VCaP (cell line): ENCODE measurements at regions not wholly inside any gene's neighbourhood (a gene's known extent, or its start where the extent isn't known, plus 50 kb on each side); places are given as distances from the start of the nearest gene placed in this dataset.

Source experiments
- H3K27ac ChIP-seq: fragments of 450-650 bp; 2 replicates; pipeline ENCODE4 v1.5.1; 2017
- TF ChIP-seq, protein P1 (sequence below): fragments of 450-650 bp; conservative IDR thresholded peaks from 2 replicates; pipeline ENCODE4 v1.5.1; 2017; ENCODE audit warnings: mild to moderate bottlenecking, moderate library complexity

- H3K27ac ChIP-seq = no peak overlapping the region
- TF ChIP-seq, protein P1, sequence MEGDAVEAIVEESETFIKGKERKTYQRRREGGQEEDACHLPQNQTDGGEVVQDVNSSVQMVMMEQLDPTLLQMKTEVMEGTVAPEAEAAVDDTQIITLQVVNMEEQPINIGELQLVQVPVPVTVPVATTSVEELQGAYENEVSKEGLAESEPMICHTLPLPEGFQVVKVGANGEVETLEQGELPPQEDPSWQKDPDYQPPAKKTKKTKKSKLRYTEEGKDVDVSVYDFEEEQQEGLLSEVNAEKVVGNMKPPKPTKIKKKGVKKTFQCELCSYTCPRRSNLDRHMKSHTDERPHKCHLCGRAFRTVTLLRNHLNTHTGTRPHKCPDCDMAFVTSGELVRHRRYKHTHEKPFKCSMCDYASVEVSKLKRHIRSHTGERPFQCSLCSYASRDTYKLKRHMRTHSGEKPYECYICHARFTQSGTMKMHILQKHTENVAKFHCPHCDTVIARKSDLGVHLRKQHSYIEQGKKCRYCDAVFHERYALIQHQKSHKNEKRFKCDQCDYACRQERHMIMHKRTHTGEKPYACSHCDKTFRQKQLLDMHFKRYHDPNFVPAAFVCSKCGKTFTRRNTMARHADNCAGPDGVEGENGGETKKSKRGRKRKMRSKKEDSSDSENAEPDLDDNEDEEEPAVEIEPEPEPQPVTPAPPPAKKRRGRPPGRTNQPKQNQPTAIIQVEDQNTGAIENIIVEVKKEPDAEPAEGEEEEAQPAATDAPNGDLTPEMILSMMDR = peak; percentile 38
Measured at GRCh38 chr5:71949772-71950171, 157.5 kb upstream of the MAP1B start.

GRCh38 chr5:71953866-71954265, 153.4 kb upstream of the MAP1B start:
- H3K27ac ChIP-seq = no peak overlapping the region
- TF ChIP-seq, protein P1 = no peak

DNA sequence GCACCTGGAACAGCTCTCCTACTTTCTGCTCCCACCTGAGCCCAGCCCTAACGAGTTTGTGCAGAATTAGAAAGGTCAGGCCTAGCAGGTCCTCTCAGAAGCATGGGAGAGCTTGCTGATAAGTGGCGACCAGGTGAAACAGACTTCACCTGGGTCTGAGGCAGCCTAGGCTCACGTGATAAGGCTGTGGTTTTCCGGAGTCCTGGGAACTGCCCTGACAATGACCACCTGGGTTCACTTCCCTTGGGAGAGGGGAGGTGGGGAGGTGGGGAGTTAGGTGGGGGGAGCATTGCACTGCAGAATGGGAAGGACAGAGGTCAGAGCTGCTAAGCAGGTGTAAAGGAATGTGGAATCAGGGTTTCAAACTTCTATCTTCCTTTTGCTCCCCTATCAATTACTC, 152.9 kb upstream of the MAP1B start:
- TF ChIP-seq, protein P1 = no peak
- H3K27ac ChIP-seq = no peak overlapping the region

GRCh38 chr5:71955723-71956122, 151.6 kb upstream of the MAP1B start:
- no peak overlapping the region for H3K27ac ChIP-seq
- TF ChIP-seq, protein P1 = no peak

DNA sequence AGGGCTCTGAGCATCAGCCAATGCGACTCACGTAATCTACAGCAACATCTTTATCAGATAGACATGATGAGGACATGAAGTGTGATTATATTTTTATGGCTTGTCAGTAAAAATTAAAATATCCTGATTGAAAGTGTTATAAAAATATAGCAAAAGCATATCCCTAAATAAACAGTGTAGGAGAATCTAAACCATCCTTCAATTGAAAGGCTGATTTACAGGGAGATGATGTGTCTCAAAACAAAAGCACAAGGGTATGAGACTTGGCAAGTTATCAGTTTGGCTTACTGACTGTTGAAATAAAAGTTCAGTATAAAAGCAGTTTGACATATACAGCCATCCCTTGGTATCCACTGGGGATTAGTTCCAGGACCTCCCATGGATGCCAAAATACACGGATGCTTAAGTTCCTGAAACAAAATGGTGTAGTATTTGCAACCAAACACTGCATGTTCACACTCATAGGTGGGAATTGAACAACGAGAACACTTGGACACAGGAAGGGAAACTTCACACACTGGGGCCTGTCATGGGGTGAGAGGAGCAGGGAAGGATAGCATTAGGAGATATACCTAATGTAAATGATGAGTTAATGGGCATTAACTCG, 149.9 kb upstream of the MAP1B start:
- H3K27ac ChIP-seq = peak overlapping the region; percentile 16; the same call in 1 of the 2 replicates
- TF ChIP-seq, protein P1 = no peak

DNA sequence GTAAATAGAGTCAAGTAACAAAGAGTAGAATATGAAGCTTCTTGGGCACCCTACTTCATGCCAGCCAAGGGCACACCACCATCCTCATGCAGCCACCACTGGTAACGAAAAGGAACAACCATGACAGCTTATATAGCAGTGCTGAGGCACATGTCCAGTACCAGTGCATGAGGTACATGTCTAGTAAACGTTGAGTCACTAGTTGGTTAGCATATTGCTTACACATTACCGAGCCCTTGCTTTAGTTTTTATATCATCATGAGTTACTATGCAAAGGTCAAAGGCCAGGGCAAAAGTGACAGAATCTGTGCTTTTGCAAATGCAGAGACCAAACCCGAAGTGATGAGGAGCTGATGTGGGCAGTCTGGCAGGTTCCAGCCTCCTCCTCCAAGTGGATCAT, 147.1 kb upstream of the MAP1B start:
- H3K27ac ChIP-seq = no peak overlapping the region
- TF ChIP-seq, protein P1 = no peak

GRCh38 chr5:71961786-71962185, 145.5 kb upstream of the MAP1B start:
- TF ChIP-seq, protein P1 = no peak
- H3K27ac ChIP-seq = no peak overlapping the region
